ENCODE measurements at regions not wholly inside any gene's neighbourhood (a gene's known extent, or its start where the extent isn't known, plus 50 kb on each side); places are given as distances from the start of the nearest gene placed in this dataset.

DNA sequence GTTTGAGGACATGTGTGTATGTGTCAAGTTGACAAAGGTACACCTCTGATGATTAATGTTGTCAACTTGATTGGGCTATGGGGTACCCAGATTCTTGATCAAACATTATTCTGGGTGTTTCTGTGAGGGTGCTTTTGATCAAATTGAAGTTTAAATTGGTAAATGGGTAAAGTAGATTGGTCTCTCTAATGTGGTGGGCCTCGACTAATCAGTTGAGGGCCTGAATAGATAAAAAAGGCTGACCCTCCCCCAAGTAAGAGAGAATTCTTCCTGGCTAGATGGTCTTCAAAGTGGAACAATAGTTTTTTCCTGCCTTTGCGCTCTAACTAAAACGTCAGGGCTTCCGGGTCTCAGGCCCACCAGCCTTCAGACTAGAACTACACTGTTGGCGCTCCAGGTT, 309.9 kb upstream of the MGMT start:
- TF ChIP-seq, protein P1, sequence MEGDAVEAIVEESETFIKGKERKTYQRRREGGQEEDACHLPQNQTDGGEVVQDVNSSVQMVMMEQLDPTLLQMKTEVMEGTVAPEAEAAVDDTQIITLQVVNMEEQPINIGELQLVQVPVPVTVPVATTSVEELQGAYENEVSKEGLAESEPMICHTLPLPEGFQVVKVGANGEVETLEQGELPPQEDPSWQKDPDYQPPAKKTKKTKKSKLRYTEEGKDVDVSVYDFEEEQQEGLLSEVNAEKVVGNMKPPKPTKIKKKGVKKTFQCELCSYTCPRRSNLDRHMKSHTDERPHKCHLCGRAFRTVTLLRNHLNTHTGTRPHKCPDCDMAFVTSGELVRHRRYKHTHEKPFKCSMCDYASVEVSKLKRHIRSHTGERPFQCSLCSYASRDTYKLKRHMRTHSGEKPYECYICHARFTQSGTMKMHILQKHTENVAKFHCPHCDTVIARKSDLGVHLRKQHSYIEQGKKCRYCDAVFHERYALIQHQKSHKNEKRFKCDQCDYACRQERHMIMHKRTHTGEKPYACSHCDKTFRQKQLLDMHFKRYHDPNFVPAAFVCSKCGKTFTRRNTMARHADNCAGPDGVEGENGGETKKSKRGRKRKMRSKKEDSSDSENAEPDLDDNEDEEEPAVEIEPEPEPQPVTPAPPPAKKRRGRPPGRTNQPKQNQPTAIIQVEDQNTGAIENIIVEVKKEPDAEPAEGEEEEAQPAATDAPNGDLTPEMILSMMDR (conservative IDR thresholded peaks at IDR 0.05 in 1 of 2, IDR thresholded peaks at IDR 0.05 in 1 of 2; ENCODE audit: extremely low read depth in 1 of 2, insufficient read depth in 1 of 2, low read depth in 1 of 2, low read length in 2 of 2) = no peak
- TF ChIP-seq EZH2 (IDR thresholded peaks at IDR 0.05; ENCODE audit: borderline replicate concordance, low read length) = no peak

Data from mammary epithelial cell (primary cell).